ENCODE measurements at regions not wholly inside any gene's neighbourhood (a gene's known extent, or its start where the extent isn't known, plus 50 kb on each side); places are given as distances from the start of the nearest gene placed in this dataset.

DNA sequence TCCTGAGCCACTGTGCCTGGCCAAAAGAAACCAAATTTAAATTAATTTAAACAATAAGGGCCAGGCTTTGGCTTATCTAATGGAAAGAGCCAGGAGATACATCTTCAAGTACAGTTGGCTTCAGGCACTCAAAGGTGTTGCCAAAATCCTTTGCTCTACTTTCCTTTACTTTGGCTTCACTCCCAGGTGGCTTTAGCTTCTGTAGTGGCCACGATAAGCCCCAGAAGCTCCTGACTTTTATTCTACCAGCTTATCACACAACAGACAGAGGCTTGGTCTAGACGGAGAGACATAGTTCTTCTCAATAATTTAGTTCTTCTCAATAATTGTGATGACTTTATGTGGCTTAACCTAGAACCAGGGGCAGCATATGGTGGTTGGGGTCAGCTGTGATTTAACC lies 211.2 kb upstream of the LNX1 start:
- TF ChIP-seq, protein P1, sequence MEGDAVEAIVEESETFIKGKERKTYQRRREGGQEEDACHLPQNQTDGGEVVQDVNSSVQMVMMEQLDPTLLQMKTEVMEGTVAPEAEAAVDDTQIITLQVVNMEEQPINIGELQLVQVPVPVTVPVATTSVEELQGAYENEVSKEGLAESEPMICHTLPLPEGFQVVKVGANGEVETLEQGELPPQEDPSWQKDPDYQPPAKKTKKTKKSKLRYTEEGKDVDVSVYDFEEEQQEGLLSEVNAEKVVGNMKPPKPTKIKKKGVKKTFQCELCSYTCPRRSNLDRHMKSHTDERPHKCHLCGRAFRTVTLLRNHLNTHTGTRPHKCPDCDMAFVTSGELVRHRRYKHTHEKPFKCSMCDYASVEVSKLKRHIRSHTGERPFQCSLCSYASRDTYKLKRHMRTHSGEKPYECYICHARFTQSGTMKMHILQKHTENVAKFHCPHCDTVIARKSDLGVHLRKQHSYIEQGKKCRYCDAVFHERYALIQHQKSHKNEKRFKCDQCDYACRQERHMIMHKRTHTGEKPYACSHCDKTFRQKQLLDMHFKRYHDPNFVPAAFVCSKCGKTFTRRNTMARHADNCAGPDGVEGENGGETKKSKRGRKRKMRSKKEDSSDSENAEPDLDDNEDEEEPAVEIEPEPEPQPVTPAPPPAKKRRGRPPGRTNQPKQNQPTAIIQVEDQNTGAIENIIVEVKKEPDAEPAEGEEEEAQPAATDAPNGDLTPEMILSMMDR (IDR thresholded peaks at IDR 0.05): no peak
- TF ChIP-seq JUND (IDR thresholded peaks at IDR 0.05): no peak
- TF ChIP-seq MXI1 (IDR thresholded peaks at IDR 0.05; ENCODE audit: low read depth, low read length): no peak
- TF ChIP-seq POLR2AphosphoS5 (IDR thresholded peaks at IDR 0.05; ENCODE audit: low read depth, low read length): no peak
- TF ChIP-seq RAD21 (IDR thresholded peaks at IDR 0.05; ENCODE audit: low read length): no peak
- TF ChIP-seq ELF1 (IDR thresholded peaks at IDR 0.05): no peak
- TF ChIP-seq, protein P2, sequence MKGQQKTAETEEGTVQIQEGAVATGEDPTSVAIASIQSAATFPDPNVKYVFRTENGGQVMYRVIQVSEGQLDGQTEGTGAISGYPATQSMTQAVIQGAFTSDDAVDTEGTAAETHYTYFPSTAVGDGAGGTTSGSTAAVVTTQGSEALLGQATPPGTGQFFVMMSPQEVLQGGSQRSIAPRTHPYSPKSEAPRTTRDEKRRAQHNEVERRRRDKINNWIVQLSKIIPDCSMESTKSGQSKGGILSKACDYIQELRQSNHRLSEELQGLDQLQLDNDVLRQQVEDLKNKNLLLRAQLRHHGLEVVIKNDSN (IDR thresholded peaks at IDR 0.05; ENCODE audit: borderline replicate concordance, low read depth): no peak
- TF ChIP-seq YY1 (IDR thresholded peaks at IDR 0.05; ENCODE audit: low read depth): no peak
- TF ChIP-seq, protein P3, sequence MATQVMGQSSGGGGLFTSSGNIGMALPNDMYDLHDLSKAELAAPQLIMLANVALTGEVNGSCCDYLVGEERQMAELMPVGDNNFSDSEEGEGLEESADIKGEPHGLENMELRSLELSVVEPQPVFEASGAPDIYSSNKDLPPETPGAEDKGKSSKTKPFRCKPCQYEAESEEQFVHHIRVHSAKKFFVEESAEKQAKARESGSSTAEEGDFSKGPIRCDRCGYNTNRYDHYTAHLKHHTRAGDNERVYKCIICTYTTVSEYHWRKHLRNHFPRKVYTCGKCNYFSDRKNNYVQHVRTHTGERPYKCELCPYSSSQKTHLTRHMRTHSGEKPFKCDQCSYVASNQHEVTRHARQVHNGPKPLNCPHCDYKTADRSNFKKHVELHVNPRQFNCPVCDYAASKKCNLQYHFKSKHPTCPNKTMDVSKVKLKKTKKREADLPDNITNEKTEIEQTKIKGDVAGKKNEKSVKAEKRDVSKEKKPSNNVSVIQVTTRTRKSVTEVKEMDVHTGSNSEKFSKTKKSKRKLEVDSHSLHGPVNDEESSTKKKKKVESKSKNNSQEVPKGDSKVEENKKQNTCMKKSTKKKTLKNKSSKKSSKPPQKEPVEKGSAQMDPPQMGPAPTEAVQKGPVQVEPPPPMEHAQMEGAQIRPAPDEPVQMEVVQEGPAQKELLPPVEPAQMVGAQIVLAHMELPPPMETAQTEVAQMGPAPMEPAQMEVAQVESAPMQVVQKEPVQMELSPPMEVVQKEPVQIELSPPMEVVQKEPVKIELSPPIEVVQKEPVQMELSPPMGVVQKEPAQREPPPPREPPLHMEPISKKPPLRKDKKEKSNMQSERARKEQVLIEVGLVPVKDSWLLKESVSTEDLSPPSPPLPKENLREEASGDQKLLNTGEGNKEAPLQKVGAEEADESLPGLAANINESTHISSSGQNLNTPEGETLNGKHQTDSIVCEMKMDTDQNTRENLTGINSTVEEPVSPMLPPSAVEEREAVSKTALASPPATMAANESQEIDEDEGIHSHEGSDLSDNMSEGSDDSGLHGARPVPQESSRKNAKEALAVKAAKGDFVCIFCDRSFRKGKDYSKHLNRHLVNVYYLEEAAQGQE (IDR thresholded peaks at IDR 0.05; ENCODE audit: low read depth, low read length): no peak
- TF ChIP-seq EZH2phosphoT487 (IDR thresholded peaks at IDR 0.05; ENCODE audit: borderline replicate concordance, low read depth): no peak
- TF ChIP-seq EP300 (IDR thresholded peaks at IDR 0.05; ENCODE audit: borderline replicate concordance in 1 of 2, low read depth in 1 of 2, low read length in 1 of 2): no peak
